Spleen (tissue), 7 donors: ENCODE measurements at regions not wholly inside any gene's neighbourhood (a gene's known extent, or its start where the extent isn't known, plus 50 kb on each side); places are given as distances from the start of the nearest gene placed in this dataset.

Experiments used
- CTCF ChIP-seq, 11 experiments: fragments of 200-600 bp in 7 of 11; fragments of 450-650 bp in 4 of 11; sonication (generic) in 4 of 11; IDR thresholded peaks in 8 of 11; conservative IDR thresholded peaks in 3 of 11; 1 replicate in 7 of 11; 2 replicates in 4 of 11; pipeline versions ENCODE4 v1.4.0 to v1.8.0; 2016 to 2021; ENCODE audit warnings: antibody characterized with exemption in 11 of 11, inconsistent platforms in 4 of 11, mild to moderate bottlenecking in 1 of 11
- POLR2AphosphoS5 ChIP-seq, 3 donors: sonication (generic); formaldehyde crosslinking; IDR thresholded peaks; one replicate each; pipeline ENCODE4 v1.5.1; 2017; ENCODE audit warnings: antibody characterized with exemption in 3 of 3
- donor health status: DM: no; HTN: no; CAD: no; lungs with moderate emphysema.
- donor health status: DM: no; HTN: no; CAD: no.
- donor health status: DM: no; HTN: no; CAD: no.

- TF ChIP-seq POLR2AphosphoS5 (IDR thresholded peaks at IDR 0.05) (no peak), CTCF (IDR thresholded peaks at IDR 0.05 in 8 of 11, conservative IDR thresholded peaks at IDR 0.05 in 3 of 11) (no peak)
Observed at GRCh38 chr9:126068534-126069230, 257.9 kb upstream of the MVB12B start.
